ENCODE measurements at regions not wholly inside any gene's neighbourhood (a gene's known extent, or its start where the extent isn't known, plus 50 kb on each side); places are given as distances from the start of the nearest gene placed in this dataset.
"Not testable (repeated sequence)": the region's sequence is repeated elsewhere in the genome, so short reads cannot be mapped to it uniquely, and the experiment has no call there.

DNA sequence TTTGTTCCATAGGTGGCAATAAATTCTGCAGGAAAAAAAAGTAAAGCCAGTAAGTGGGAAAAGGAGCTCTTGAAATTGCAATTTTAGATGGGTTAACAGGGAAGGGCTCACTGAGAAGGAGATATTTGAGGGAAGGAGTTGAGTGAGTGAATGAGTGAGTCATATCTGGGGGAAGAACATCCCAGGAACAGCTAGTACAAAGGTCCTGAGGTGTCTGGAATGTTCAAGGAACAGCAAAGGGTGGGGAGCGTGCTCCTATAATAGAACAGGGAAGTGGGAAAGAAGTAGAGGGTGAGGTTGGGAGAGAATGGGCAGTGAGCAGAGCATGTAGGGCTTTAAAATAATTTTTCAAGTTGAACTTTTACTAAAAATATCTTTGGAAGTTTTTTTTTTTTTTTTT, 68.0 kb upstream of the PSME4 start:
- H3K36me3 ChIP-seq (replicated peaks in 1 of 2; ENCODE audit: control insufficient read depth in 1 of 2, insufficient read depth in 2 of 2, low read length in 2 of 2), result no peaks in the 10 kb centered on the region
- no peaks in the 10 kb centered on the region for H3K27me3 ChIP-seq (ENCODE audit: control insufficient read depth in 2 of 2, insufficient read depth in 2 of 2, low read length in 2 of 2)
- no peak overlapping the region for H3K27ac ChIP-seq (ENCODE audit: low read depth in 1 of 2, low read length in 2 of 2)
- no peak overlapping the region for H3K9ac ChIP-seq (ENCODE audit: insufficient read depth, low read length, poor library complexity, severe bottlenecking)
- TF ChIP-seq CTCF (IDR thresholded peaks at IDR 0.05), result no peak
- no peaks in the 10 kb centered on the region for H3K4me1 ChIP-seq (ENCODE audit: control insufficient read depth in 1 of 2, insufficient read depth in 2 of 2, low read length in 2 of 2)
- no peaks in the 10 kb centered on the region for H3K79me2 ChIP-seq (ENCODE audit: insufficient read depth, low read length)
- Mint-ChIP-seq H3K27me3 (ENCODE audit: low read depth in 3 of 3) (peaks cover 0 to 3% (median 2%) of the 10 kb centered on the region in 3 donors), H3K9me3 (peaks cover 0 to 2% (median 0%) of the 10 kb centered on the region in 7 donors), H3K4me3 (no peak overlapping the region), H3K4me1 (no peaks in the 10 kb centered on the region), H3K27ac (no peak overlapping the region), H3K36me3 (peaks cover 0 to 3% of the 10 kb centered on the region in 2 donors)
- no peak overlapping the region for H3K4me3 ChIP-seq (replicated peaks in 1 of 3; ENCODE audit: low read depth in 2 of 3, low read length in 3 of 3)
- no peaks in the 10 kb centered on the region for H4K20me1 ChIP-seq (ENCODE audit: insufficient read depth, low read length)
- intact Hi-C loops (cut with micrococcal nuclease), result no loop called here
- DNase-seq, result no peak
- H3K9me3 ChIP-seq (replicated peaks in 1 of 2; ENCODE audit: control insufficient read depth in 1 of 2, insufficient read depth in 1 of 2, low read length in 2 of 2), result no peaks in the 10 kb centered on the region
- 88% methylated on average over 1 of the region's 1 CpG for WGBS (ENCODE audit: insufficient coverage)
- H3K4me2 ChIP-seq (replicated peaks; ENCODE audit: extremely low read depth, low read length, poor library complexity, severe bottlenecking), result no peak overlapping the region
- H2AFZ ChIP-seq (ENCODE audit: insufficient read depth, low read depth, low read length, poor library complexity, severe bottlenecking), result no peak overlapping the region

DNA sequence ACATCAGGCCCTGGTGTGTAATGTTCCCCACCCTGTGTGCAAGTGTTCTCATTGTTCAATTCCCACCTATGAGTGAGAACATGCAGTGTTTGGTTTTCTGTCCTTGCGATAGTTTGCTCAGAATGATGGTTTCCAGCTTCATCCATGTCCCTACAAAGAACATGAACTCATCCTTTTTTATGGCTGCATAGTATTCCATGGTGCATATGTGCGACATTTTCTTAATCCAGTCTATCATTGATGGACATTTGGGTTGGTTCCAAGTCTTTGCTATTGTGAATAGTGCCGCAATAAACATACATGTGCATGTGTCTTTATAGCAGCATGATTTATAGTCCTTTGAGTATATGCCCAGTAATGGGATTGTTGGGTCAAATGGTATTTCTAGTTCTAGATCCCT, 60.5 kb upstream of the PSME4 start:
- H3K36me3 Mint-ChIP-seq; H3K79me2 ChIP-seq (ENCODE audit: insufficient read depth, low read length); intact Hi-C loops (cut with micrococcal nuclease); H3K27ac ChIP-seq (ENCODE audit: low read depth in 1 of 2, low read length in 2 of 2); H3K9ac ChIP-seq (ENCODE audit: insufficient read depth, low read length, poor library complexity, severe bottlenecking); H3K4me3 ChIP-seq (replicated peaks in 1 of 3; ENCODE audit: low read depth in 2 of 3, low read length in 3 of 3); H3K4me2 ChIP-seq (replicated peaks; ENCODE audit: extremely low read depth, low read length, poor library complexity, severe bottlenecking); H4K20me1 ChIP-seq (ENCODE audit: insufficient read depth, low read length); H3K9me3 ChIP-seq (replicated peaks in 1 of 2; ENCODE audit: control insufficient read depth in 1 of 2, insufficient read depth in 1 of 2, low read length in 2 of 2); H3K36me3 ChIP-seq (replicated peaks in 1 of 2; ENCODE audit: control insufficient read depth in 1 of 2, insufficient read depth in 2 of 2, low read length in 2 of 2); DNase-seq; H3K27ac Mint-ChIP-seq; H3K4me1 Mint-ChIP-seq; H3K27me3 Mint-ChIP-seq (ENCODE audit: low read depth in 3 of 3); H3K9me3 Mint-ChIP-seq; H3K27me3 ChIP-seq (ENCODE audit: control insufficient read depth in 2 of 2, insufficient read depth in 2 of 2, low read length in 2 of 2); H3K4me3 Mint-ChIP-seq; H2AFZ ChIP-seq (ENCODE audit: insufficient read depth, low read depth, low read length, poor library complexity, severe bottlenecking); H3K4me1 ChIP-seq (ENCODE audit: control insufficient read depth in 1 of 2, insufficient read depth in 2 of 2, low read length in 2 of 2): not testable (repeated sequence)
- no CpG with 5 or more reads among the region's 3 CpGs for WGBS (ENCODE audit: insufficient coverage)

Data from CD14-positive monocyte (primary cell).